H1 (cell line): ENCODE measurements at regions not wholly inside any gene's neighbourhood (a gene's known extent, or its start where the extent isn't known, plus 50 kb on each side); places are given as distances from the start of the nearest gene placed in this dataset.
A peak's percentile ranks its signal among the peaks of the same experiment; 100 is the strongest.

Experiments used
- CTCF ChIA-PET: fragments of 300-600 bp; sonication (Branson Sonifier 250); formaldehyde crosslinking; loops from one replicate; lab custom pipeline; 2021; ENCODE audit not compliant: partially characterized antibody; lab: Charles Lee
- POLR2A ChIA-PET: fragments of 300-600 bp; sonication (Branson Sonifier 250); formaldehyde crosslinking; loops from one replicate; lab custom pipeline; 2021; ENCODE audit warnings: inconsistent platforms; ENCODE audit not compliant: partially characterized antibody; lab: Charles Lee
- DNase-seq, 2 experiments: peaks; one replicate each; pipeline versions ENCODE4 v3.0.0 to v3.0.0-alpha.2; 2010 to 2022; ENCODE audit warnings: low spot score in 2 of 2, low read depth in 1 of 2, mixed read lengths in 1 of 2
- FAIRE-seq: peaks from 2 replicates; lab custom pipeline; 2011; peaks lifted over from hg19 to GRCh38; lab: Jason Lieb, UNC
- H2AFZ ChIP-seq: 2 replicates; pipeline ENCODE4 v1.8.1; 2012; ENCODE audit warnings: low read length, inconsistent platforms
- H2AK5ac ChIP-seq: 2 replicates; pipeline ENCODE4 v1.6.1; 2013; ENCODE audit warnings: low read depth, low read length
- H2BK120ac ChIP-seq: replicated peaks from 2 replicates; pipeline ENCODE3; 2013; ENCODE audit warnings: low read depth, low read length, inconsistent platforms
- H2BK12ac ChIP-seq: 2 replicates; pipeline ENCODE4 v1.6.1; 2013; ENCODE audit warnings: low read depth, low read length
- H2BK15ac ChIP-seq: 2 replicates; pipeline ENCODE4 v1.6.1; 2013; ENCODE audit warnings: low read length
- H2BK20ac ChIP-seq: 2 replicates; pipeline ENCODE4 v1.6.1; 2013; ENCODE audit warnings: low read length
- H2BK5ac ChIP-seq: 2 replicates; pipeline ENCODE4 v1.6.1; 2013; ENCODE audit warnings: low read depth, low read length
- H3K14ac ChIP-seq: 2 replicates; pipeline ENCODE4 v1.6.1; 2013; ENCODE audit warnings: inconsistent platforms; ENCODE audit not compliant: insufficient read length
- H3K18ac ChIP-seq: 2 replicates; pipeline ENCODE4 v1.6.1; 2013; ENCODE audit warnings: low read length; ENCODE audit errors: extremely low read depth
- H3K23ac ChIP-seq: 2 replicates; pipeline ENCODE4 v1.6.1; 2013; ENCODE audit warnings: inconsistent platforms; ENCODE audit not compliant: insufficient read length
- H3K23me2 ChIP-seq: 2 replicates; pipeline ENCODE4 v1.6.1; 2013; ENCODE audit warnings: low read depth, low read length
- H3K27ac ChIP-seq: 2 replicates; pipeline ENCODE4 v1.6.1; 2011; ENCODE audit warnings: low read depth, low read length, inconsistent platforms
- H3K27me3 ChIP-seq, 4 experiments: replicated peaks in 1 of 4; 1 replicate in 1 of 4; 2 replicates in 3 of 4; pipeline versions ENCODE4 v1.6.1 to v1.8.1; 2011 to 2013; ENCODE audit warnings: low read length in 3 of 4, mild to moderate bottlenecking in 3 of 4, inconsistent platforms in 2 of 4, mixed read lengths in 2 of 4, moderate library complexity in 1 of 4; ENCODE audit not compliant: control insufficient read depth in 3 of 4, insufficient read depth in 3 of 4; ENCODE audit errors: extremely low read depth in 1 of 4
- H3K36me3 ChIP-seq, 4 experiments: 2 replicates each; pipeline versions ENCODE4 v1.6.1 to v1.8.1; 2011 to 2013; ENCODE audit warnings: mild to moderate bottlenecking in 4 of 4, low read length in 3 of 4, moderate library complexity in 2 of 4, control low read depth in 1 of 4, inconsistent platforms in 1 of 4; ENCODE audit not compliant: insufficient read depth in 4 of 4, control insufficient read depth in 2 of 4
- H3K4ac ChIP-seq: replicated peaks from 2 replicates; pipeline ENCODE3; 2013; ENCODE audit warnings: low read length, low read depth, mixed read lengths, inconsistent platforms; ENCODE audit not compliant: insufficient read length
- H3K4me1 ChIP-seq, 4 experiments: replicated peaks in 1 of 4; 1 replicate in 1 of 4; 2 replicates in 3 of 4; pipeline versions ENCODE4 v1.6.1 to v1.8.1; 2011 to 2013; ENCODE audit warnings: low read length in 3 of 4, inconsistent platforms in 2 of 4, mixed read lengths in 1 of 4; ENCODE audit not compliant: insufficient read depth in 4 of 4, control insufficient read depth in 3 of 4
- H3K4me2 ChIP-seq, 2 experiments: 2 replicates each; pipeline versions ENCODE4 v1.6.1 to v1.8.1; 2011 to 2013; ENCODE audit warnings: low read depth in 2 of 2, low read length in 2 of 2, control low read depth in 1 of 2, inconsistent platforms in 1 of 2, mild to moderate bottlenecking in 1 of 2; ENCODE audit not compliant: insufficient read depth in 1 of 2
- H3K4me3 ChIP-seq, 4 experiments: fragments of 200-600, 300-600 bp in 1 of 4; sonication (generic), shearing (Covaris generic), sonication (Bioruptor Twin) in 1 of 4; 2 replicates each; pipeline versions ENCODE4 v1.5.1 to v1.8.1; 2011 to 2016; ENCODE audit warnings: low read length in 4 of 4, low read depth in 3 of 4, control low read depth in 2 of 4, inconsistent platforms in 2 of 4, mild to moderate bottlenecking in 2 of 4, mixed read lengths in 1 of 4, moderate library complexity in 1 of 4; ENCODE audit not compliant: insufficient read depth in 2 of 4; ENCODE audit errors: extremely low read depth in 1 of 4
- H3K56ac ChIP-seq: replicated peaks from 2 replicates; pipeline ENCODE3; 2013; ENCODE audit warnings: low read depth, mild to moderate bottlenecking, mixed read lengths, low read length, inconsistent platforms; ENCODE audit not compliant: insufficient read length
- H3K79me1 ChIP-seq: 2 replicates; pipeline ENCODE4 v1.6.1; 2013; ENCODE audit warnings: low read depth, low read length, control low read depth
- H3K79me2 ChIP-seq, 2 experiments: 2 replicates each; pipeline versions ENCODE4 v1.6.1 to v1.8.1; 2012 to 2013; ENCODE audit warnings: low read length in 2 of 2, mild to moderate bottlenecking in 2 of 2, inconsistent platforms in 1 of 2; ENCODE audit not compliant: insufficient read depth in 2 of 2, control insufficient read depth in 1 of 2
- H3K9ac ChIP-seq, 4 experiments: replicated peaks in 1 of 4; 1 replicate in 1 of 4; 2 replicates in 3 of 4; pipeline versions ENCODE4 v1.6.1 to v1.8.1; 2011 to 2013; ENCODE audit warnings: low read depth in 3 of 4, low read length in 3 of 4, control low read depth in 2 of 4, mild to moderate bottlenecking in 2 of 4, moderate library complexity in 2 of 4, inconsistent platforms in 1 of 4; ENCODE audit errors: extremely low read depth in 1 of 4
- H3K9me3 ChIP-seq, 2 experiments: 2 replicates each; pipeline versions ENCODE4 v1.6.1 to v1.8.1; 2012 to 2013; ENCODE audit warnings: mild to moderate bottlenecking in 2 of 2, moderate library complexity in 2 of 2, control low read depth in 1 of 2, inconsistent platforms in 1 of 2, low read depth in 1 of 2, low read length in 1 of 2, mixed read lengths in 1 of 2; ENCODE audit not compliant: insufficient read depth in 2 of 2
- H4K20me1 ChIP-seq, 2 experiments: replicated peaks in 1 of 2; 2 replicates each; pipeline versions ENCODE3 to v1.8.1; 2011 to 2013; ENCODE audit warnings: inconsistent platforms in 2 of 2, low read length in 2 of 2, mild to moderate bottlenecking in 1 of 2; ENCODE audit not compliant: insufficient read depth in 2 of 2, control insufficient read depth in 1 of 2
- H4K5ac ChIP-seq: 2 replicates; pipeline ENCODE4 v1.6.1; 2013; ENCODE audit warnings: low read length, low read depth, mixed read lengths, inconsistent platforms; ENCODE audit not compliant: insufficient read length
- H4K8ac ChIP-seq: 2 replicates; pipeline ENCODE4 v1.8.0; 2013; ENCODE audit warnings: mild to moderate bottlenecking, moderate library complexity, low read length, inconsistent platforms; ENCODE audit not compliant: insufficient read depth; ENCODE audit errors: extremely low read depth
- H4K91ac ChIP-seq: replicated peaks from 2 replicates; pipeline ENCODE3; 2013; ENCODE audit warnings: low read length, mixed read lengths, inconsistent platforms; ENCODE audit not compliant: insufficient read length
- CBX5 ChIP-seq: fragments of 300-800, 300-1000 bp; sonication (generic); IDR thresholded peaks from 2 replicates; pipeline ENCODE4 v1.7.1; 2016; ENCODE audit warnings: antibody characterized with exemption, low read length, low read depth
- CBX8 ChIP-seq: fragments of 300-800, 300-1000 bp; sonication (generic); IDR thresholded peaks from 2 replicates; pipeline ENCODE4 v1.7.1; 2016; ENCODE audit warnings: low read depth, low read length, borderline replicate concordance
- CEBPB ChIP-seq: IDR thresholded peaks from 2 replicates; pipeline ENCODE4 v1.6.1; 2012; ENCODE audit warnings: low read depth, low read length
- CHD1 ChIP-seq: IDR thresholded peaks from 2 replicates; pipeline ENCODE4 v1.6.1; 2012; ENCODE audit warnings: low read depth, low read length, improper control_type of control experiment
- GTF2F1 ChIP-seq: IDR thresholded peaks from 2 replicates; pipeline ENCODE4 v1.6.1; 2012; ENCODE audit warnings: low read depth, low read length, improper control_type of control experiment, borderline replicate concordance
- MAX ChIP-seq: IDR thresholded peaks from 2 replicates; pipeline ENCODE4 v1.6.1; 2012; ENCODE audit warnings: inconsistent platforms
- NANOG ChIP-seq: IDR thresholded peaks from 2 replicates; pipeline ENCODE4 v1.6.1; 2011; ENCODE audit warnings: low read length, low read depth, mild to moderate bottlenecking, inconsistent platforms; ENCODE audit not compliant: insufficient read depth, poor library complexity, severe bottlenecking
- POLR2A ChIP-seq, 2 experiments: IDR thresholded peaks; 1 replicate in 1 of 2; 2 replicates in 1 of 2; pipeline ENCODE4 v1.6.1; 2011; ENCODE audit warnings: low read depth in 2 of 2, low read length in 2 of 2, mild to moderate bottlenecking in 2 of 2; ENCODE audit errors: control extremely low read depth in 1 of 2
- RAD21 ChIP-seq, 2 experiments: IDR thresholded peaks in 1 of 2; conservative IDR thresholded peaks in 1 of 2; 2 replicates each; pipeline ENCODE4 v1.6.1; 2011; ENCODE audit warnings: low read depth in 2 of 2, low read length in 2 of 2, improper control_type of control experiment in 1 of 2, inconsistent platforms in 1 of 2, mild to moderate bottlenecking in 1 of 2, moderate library complexity in 1 of 2
- RFX5 ChIP-seq: IDR thresholded peaks from 2 replicates; pipeline ENCODE4 v1.6.1; 2011; ENCODE audit warnings: low read depth, low read length, improper control_type of control experiment, borderline replicate concordance
- SP1 ChIP-seq: IDR thresholded peaks from 2 replicates; pipeline ENCODE4 v1.6.1; 2011; ENCODE audit warnings: low read depth, low read length
- SP2 ChIP-seq: IDR thresholded peaks from 2 replicates; pipeline ENCODE4 v1.6.1; 2012; ENCODE audit warnings: mild to moderate bottlenecking, low read length, inconsistent platforms
- SP4 ChIP-seq: IDR thresholded peaks from 2 replicates; pipeline ENCODE4 v1.6.1; 2012; ENCODE audit warnings: low read length, inconsistent platforms
- SRF ChIP-seq: IDR thresholded peaks from 2 replicates; pipeline ENCODE4 v1.6.1; 2011; ENCODE audit warnings: mild to moderate bottlenecking, low read depth, low read length, moderate library complexity
- WGBS, 2 experiments: shearing (Covaris generic) in 1 of 2; methylation state at CpG; one replicate each; pipeline versions ENCODE4 v1.1.6 to v1.1.7; 2013 to 2015; ENCODE audit warnings: low lambda C conversion rate in 2 of 2, mixed read lengths in 2 of 2, inconsistent platforms in 1 of 2, low coverage in 1 of 2, missing lambda C conversion rate in 1 of 2; ENCODE audit not compliant: insufficient replicate concordance in 2 of 2, insufficient coverage in 1 of 2, insufficient read length in 1 of 2; ENCODE audit errors: extremely low coverage in 1 of 2, missing lambda C conversion rate in 1 of 2; 5-methylcytosine and 5-hydroxymethylcytosine counted together

- Histone ChIP-seq H3K56ac (no peak overlapping the region), H3K27me3 (no peaks in the 10 kb centered on the region), H2AFZ (peak overlapping the region; percentile 33; the same call in 1 of the 2 replicates), H3K4me3 (no peak overlapping the region), H3K4me2 (peak overlapping the region; percentile 23 to 26; a peak in 1 of 4 replicates), H3K36me3 (no peaks in the 10 kb centered on the region), H3K79me2 (no peaks in the 10 kb centered on the region), H3K18ac (no peak overlapping the region), H2BK12ac (no peak overlapping the region), H2BK15ac (no peak overlapping the region), H4K91ac (no peak overlapping the region), H3K27ac (no peak overlapping the region), H4K8ac (no peak overlapping the region), H3K4ac (no peak overlapping the region), H2BK5ac (no peak overlapping the region; the same call in 1 of the 2 replicates), H2AK5ac (no peak overlapping the region), H4K5ac (no peak overlapping the region), H3K23ac (no peak overlapping the region), H3K79me1 (no peaks in the 10 kb centered on the region), H3K23me2 (peaks cover 2% of the 10 kb centered on the region; the same call in 1 of the 2 replicates), H3K4me1 (peaks cover 2 to 6% (median 4%) of the 10 kb centered on the region in 4 experiments; a peak in 4 of 7 replicates), H4K20me1 (no peaks in the 10 kb centered on the region), H2BK120ac (no peak overlapping the region), H2BK20ac (no peak overlapping the region), H3K9me3 (no peaks in the 10 kb centered on the region), H3K9ac (no peak overlapping the region), H3K14ac (no peak overlapping the region)
- DNase-seq: no peak
- POLR2A ChIA-PET: no interaction called here
- CTCF ChIA-PET: no interaction called here
- no peak for FAIRE-seq
- WGBS, 2 experiments: 72% methylated on average over 21 of the region's 21 CpGs; no CpG with 5 or more reads in 1 of the 2 experiments
- TF ChIP-seq CBX5 (no peak), CHD1 (no peak), SP1 (no peak), SP2 (no peak), POLR2A (IDR thresholded peaks at IDR 0.05; ENCODE audit: control extremely low read depth in 1 of 2, low read depth in 2 of 2, low read length in 2 of 2) (no peak), MAX (no peak), GTF2F1 (no peak), RFX5 (no peak), RAD21 (IDR thresholded peaks at IDR 0.05 in 1 of 2, conservative IDR thresholded peaks at IDR 0.05 in 1 of 2; ENCODE audit: low read depth in 2 of 2, low read length in 2 of 2) (no peak), SP4 (no peak), SRF (no peak), CBX8 (no peak), CEBPB (no peak), NANOG (no peak)
Observed at GRCh38 chr5:167155387-167156005, 1135.9 kb upstream of the WWC1 start.
